GM19468 (cell line): ENCODE measurements at regions not wholly inside any gene's neighbourhood (a gene's known extent, or its start where the extent isn't known, plus 50 kb on each side); places are given as distances from the start of the nearest gene placed in this dataset.
"Not testable (repeated sequence)": the region's sequence is repeated elsewhere in the genome, so short reads cannot be mapped to it uniquely, and the experiment has no call there.

Experiments
- ATAC-seq: cut with Tn5 transposase; IDR thresholded peaks from one replicate; pipeline ENCODE4 v1.9.1; 2021; ENCODE audit warnings: mild to moderate bottlenecking, moderate library complexity, moderate number of reproducible peaks; ENCODE audit not compliant: unreplicated experiment; ENCODE audit errors: extremely low read depth

GRCh38 chr7:67936447-67936846 is 939.8 kb downstream of the TYW1 start:
- ATAC-seq = not testable (repeated sequence)

DNA sequence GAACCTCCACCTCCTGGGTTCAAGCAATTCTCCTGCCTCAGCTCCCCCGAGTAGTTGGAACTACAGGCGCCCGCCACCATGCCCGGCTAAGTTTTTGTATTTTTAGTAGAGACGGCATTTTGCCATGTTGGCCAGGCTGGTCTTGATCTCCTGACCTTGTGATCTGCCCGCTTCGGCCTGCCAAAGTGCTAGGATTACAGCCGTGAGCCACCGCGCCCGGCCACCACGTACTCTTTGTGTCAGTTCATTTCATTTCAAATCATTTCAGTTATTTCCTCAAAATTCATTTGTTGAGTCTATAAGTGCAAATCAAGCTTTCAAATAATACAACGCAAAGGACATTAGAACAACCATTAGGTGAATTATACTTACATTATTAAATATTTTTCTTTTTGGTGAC is 943.8 kb downstream of the TYW1 start:
- ATAC-seq = no peak

DNA sequence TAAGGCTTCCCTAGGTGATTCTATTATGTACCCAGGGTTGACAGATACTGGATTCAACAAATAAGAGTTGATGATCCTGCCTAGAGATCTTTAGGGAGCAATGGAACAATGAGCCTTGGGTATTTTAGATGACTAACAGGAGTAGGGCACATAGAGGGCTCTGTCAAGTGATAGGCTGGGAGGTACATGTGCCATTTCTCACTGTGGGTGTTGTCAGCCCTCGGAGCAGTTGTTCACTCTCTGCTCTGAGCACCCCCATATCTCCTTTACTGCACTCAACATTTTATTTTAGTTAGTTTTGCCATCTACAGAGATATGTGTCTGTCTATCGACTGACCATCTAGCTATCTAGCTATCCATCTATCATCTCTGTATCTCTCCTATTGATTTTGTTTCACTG is 950.6 kb downstream of the TYW1 start:
- ATAC-seq = no peak

GRCh38 chr7:67947646-67948045 is 951.0 kb downstream of the TYW1 start:
- no peak for ATAC-seq

- ATAC-seq = no peak
These were observed 953.9 kb downstream of the TYW1 start for GRCh38 chr7:67950321-67951083.

DNA sequence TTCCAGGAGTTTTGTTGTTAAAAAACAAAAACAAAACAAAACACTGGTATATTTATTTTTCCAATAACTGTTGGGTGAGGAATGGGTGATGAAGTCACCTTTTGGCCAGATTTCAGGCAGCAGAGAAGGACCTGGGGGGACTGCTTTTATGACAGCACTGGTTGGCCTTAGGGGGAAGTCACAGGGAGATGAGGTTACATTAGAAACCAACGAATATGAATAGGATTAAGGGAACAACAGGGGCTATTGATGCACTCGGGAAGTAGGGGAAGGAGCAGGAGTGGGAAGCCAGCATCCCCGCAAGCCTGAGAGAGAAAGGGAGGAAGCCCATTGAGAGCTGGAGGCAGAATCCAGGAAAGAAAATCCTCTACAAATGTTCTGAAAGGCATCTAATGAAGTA is 958.4 kb downstream of the TYW1 start:
- no peak for ATAC-seq

DNA sequence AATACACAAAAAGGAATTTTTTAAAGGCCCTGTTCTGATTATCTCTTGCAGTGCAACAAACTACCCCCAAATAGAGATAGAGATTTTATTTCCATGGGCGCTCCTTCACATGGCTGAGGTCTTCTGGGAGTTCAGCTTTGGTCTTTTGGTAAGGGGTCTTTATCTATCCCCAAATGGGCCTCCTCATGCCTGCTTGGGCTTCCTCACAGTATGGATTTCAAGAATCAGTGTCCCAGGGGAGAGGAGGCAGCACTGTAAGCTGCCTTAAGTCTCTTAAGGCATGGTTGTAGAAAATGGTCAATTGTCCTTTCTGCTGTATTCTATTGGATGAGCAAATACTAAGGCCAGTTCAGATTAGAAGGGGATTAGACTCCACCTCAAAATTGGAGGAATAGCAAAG is 966.2 kb downstream of the TYW1 start:
- ATAC-seq = no peak

- no peak for ATAC-seq
These were observed 979.9 kb downstream of the TYW1 start for GRCh38 chr7:67976490-67976889.

DNA sequence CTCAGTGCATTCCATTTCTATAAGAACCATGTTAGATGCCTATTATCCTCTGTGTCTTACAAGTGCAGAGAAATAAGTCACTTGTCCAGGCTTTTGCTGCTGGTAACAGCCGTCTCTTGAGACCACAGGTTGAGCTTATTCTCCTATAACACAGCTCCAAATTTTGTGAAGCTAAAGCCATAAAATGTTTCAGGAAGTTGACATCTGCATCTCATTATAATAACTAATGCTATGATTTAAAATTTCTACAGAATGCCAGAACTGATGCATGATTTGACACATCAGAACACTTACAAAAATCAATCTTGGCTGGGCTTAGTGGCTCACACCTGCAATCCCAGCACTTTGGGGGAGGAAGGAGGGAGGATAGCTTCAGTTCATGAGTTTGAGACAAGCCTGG is 986.9 kb downstream of the TYW1 start:
- ATAC-seq = no peak

GRCh38 chr7:67984326-67984725 is 987.7 kb downstream of the TYW1 start:
- no peak for ATAC-seq

DNA sequence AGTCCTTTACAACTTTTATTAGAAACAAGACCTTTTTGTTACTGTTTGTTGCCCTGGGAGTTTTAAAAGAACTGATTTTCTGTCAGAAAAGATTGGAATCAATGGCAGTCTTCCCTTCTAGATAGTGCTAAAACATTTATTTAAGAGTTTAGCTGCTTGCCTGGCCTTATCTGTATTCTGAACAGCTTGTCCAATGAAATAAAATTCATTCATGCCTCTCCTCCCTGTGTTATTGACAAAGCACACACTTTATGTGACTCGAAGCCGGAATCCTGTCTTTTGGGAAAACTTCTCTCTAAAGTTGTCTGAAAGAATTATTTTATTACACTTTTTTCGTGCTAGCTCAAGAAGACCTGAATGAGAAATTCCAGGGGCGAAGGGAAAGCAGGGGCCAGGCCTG is 992.5 kb downstream of the TYW1 start:
- ATAC-seq = no peak

- ATAC-seq = no peak
These were observed 993.4 kb downstream of the TYW1 start for GRCh38 chr7:67990003-67990402.

DNA sequence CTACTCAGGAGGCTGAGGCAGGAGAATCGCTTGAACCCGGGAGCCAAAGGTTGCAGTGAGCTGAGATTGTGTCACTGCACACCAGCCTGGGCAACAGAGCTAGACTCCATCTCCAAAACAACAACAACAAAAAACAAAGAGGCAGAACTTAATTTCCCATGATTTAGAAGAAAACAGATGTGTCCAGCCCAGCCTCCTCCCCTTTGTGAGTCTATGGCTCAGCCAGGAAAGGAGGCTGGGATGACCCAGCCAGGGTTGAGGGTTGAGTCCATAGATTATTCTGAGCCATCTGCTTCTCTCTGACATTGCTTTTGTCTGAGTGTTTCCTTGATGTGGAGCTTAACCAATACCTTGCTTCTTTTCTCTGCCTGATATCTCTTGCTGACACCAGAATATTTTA is 994.1 kb downstream of the TYW1 start:
- no peak for ATAC-seq

DNA sequence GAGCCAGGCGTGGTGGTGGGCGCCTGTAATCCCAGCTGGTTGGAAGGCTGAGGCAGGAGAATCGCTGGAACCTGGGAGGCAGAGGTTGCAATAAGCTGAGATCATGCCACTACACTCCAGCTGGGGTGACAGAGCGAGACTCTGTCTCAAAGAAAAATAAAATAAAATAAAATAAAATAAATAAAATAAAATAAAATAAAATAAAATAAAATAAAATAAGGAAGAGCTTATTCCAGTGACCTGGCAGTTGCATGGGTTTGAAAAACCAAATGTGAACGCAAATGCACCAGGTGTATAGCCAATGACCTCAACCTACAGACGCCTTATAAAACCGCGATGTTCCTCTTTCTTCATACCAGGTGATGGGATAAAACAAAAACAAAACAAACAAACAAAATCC is 995.7 kb downstream of the TYW1 start:
- ATAC-seq = no peak

DNA sequence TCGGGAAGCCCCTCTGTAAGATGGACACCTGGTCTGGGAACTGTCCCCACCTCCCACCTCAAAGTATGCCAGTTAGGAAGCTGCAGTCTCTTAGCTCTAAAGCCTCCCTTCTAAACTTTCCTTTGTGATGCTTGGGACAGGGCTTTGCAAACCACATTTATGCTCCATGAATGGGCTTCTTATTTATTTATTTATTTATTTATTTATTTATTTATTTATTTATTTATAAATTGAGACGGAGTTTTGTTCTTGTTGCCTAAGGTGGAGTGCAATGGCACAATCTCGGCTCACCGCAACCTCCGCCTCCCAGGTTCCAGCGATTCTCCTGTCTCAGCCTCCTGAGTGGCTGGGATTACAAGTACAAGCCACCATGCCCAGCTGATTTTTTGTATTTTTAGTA is 1009.4 kb downstream of the TYW1 start:
- no peak for ATAC-seq

GRCh38 chr7:68006619-68007018 is 1010.0 kb downstream of the TYW1 start:
- no peak for ATAC-seq

DNA sequence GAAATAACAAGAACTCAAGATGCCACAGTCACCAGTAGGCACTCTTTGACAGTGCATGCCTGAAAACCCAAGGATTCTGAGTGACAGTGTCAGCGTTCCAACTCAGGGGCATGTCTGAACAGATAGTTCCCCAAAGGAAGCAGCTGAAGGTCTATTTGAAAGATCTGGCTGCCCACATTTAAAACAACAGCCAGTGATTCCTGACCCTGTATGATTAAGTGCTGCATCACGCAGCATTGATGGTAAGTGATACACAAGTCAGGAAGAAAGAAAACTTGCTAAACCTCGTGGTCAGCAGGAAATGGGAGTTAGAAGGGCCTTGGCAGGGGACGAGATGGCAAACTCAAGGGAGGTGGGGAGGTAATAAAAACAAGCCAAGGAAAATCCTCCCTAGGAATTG is 1013.1 kb downstream of the TYW1 start:
- no peak for ATAC-seq

- ATAC-seq = no peak
These were observed 1017.6 kb downstream of the TYW1 start for GRCh38 chr7:68014031-68014736.

- no peak for ATAC-seq
These were observed 1018.7 kb downstream of the TYW1 start for GRCh38 chr7:68015122-68015977.

DNA sequence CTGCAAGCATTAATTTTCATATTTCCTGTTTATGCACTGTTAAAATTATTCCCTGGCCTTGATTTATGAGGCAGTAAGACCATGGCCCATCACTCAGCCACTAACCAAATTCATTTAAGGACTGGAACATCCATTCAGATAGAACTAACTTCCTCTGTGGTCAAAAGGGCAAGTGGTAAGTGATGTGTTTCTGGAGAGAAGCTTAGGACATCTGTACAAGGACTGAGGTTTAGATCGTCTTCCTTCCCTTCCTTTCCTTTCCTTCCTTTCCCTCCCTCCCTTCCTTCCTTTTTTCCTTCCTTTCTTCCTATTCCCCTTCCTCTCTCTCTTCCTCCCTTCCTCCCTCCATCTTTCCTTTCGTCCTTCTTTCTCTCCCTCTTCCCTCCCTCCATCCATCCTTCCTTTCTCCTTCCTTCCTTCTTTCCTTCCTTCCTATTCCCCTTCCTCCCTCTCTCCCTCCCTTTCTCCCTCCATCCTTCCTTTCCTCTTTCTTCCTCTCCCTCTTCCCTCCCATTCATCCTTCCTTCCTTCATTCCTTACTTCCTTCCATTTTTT is 1019.4 kb downstream of the TYW1 start:
- no peak for ATAC-seq

- no peak for ATAC-seq
These were observed 1023.5 kb downstream of the TYW1 start for GRCh38 chr7:68020102-68020501.
